ENCODE measurements at regions not wholly inside any gene's neighbourhood (a gene's known extent, or its start where the extent isn't known, plus 50 kb on each side); places are given as distances from the start of the nearest gene placed in this dataset.
"Not testable (repeated sequence)": the region's sequence is repeated elsewhere in the genome, so short reads cannot be mapped to it uniquely, and the experiment has no call there.

- BruUV-seq (replicated peaks) = no TSS peak
- H3K9ac ChIP-seq (ENCODE audit: insufficient read depth, low read depth, low read length) = no peak overlapping the region
- in situ Hi-C loops (cut with HindIII; ENCODE audit: extremely low pct_ligation_motif_present, low pct_unique_long_range_greater_than_20kb) (no loop called here), intact Hi-C loops (cut with micrococcal nuclease; ENCODE audit: unreplicated experiment) (no loop called here)
- H3K9me3 ChIP-seq (ENCODE audit: low read length) = no peaks in the 10 kb centered on the region
- POLR2A ChIA-PET = no interaction called here
- H3K4me3 ChIP-seq (replicated peaks in 1 of 3; ENCODE audit: insufficient read depth in 1 of 3, low read depth in 2 of 3, low read length in 3 of 3) = no peak overlapping the region
- TF ChIP-seq, protein P1, sequence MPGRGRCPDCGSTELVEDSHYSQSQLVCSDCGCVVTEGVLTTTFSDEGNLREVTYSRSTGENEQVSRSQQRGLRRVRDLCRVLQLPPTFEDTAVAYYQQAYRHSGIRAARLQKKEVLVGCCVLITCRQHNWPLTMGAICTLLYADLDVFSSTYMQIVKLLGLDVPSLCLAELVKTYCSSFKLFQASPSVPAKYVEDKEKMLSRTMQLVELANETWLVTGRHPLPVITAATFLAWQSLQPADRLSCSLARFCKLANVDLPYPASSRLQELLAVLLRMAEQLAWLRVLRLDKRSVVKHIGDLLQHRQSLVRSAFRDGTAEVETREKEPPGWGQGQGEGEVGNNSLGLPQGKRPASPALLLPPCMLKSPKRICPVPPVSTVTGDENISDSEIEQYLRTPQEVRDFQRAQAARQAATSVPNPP (CRISPR knock-in tag; IDR thresholded peaks at IDR 0.05) = no peak
- no peak overlapping the region for H3K27ac ChIP-seq (ENCODE audit: extremely low read length, insufficient read depth, low read length)
- no peaks in the 10 kb centered on the region for H3K4me1 ChIP-seq (ENCODE audit: insufficient read depth, low read length)
- no peaks in the 10 kb centered on the region for H3K79me2 ChIP-seq (ENCODE audit: insufficient read depth, low read length)
- no peak for ATAC-seq
- no peaks in the 10 kb centered on the region for H3K27me3 ChIP-seq (ENCODE audit: control insufficient read depth in 1 of 2, insufficient read depth in 2 of 2, low read length in 2 of 2)
- 3% methylated on average over 1 of the region's 1 CpG for WGBS (ENCODE audit: low lambda C conversion rate)
- H3K4me2 ChIP-seq (ENCODE audit: low read depth, low read length) = no peak overlapping the region
- no peak overlapping the region for H2AFZ ChIP-seq (ENCODE audit: low read length)
- FAIRE-seq = no peak
- no peaks in the 10 kb centered on the region for H3K36me3 ChIP-seq (replicated peaks in 1 of 2; ENCODE audit: control insufficient read depth in 1 of 2, insufficient read depth in 2 of 2, low read length in 2 of 2)
- no peak for DNase-seq (ENCODE audit: low spot score)
- no peaks in the 10 kb centered on the region for H4K20me1 ChIP-seq (ENCODE audit: insufficient read depth, low read length)
- CTCF ChIA-PET (ENCODE audit: low intra/inter-chr PET ratio, low total read pairs) = no interaction called here
Measured at GRCh38 chr1:230555814-230556213, 86.5 kb upstream of the COG2 start.

- no peak for FAIRE-seq
- Histone ChIP-seq H3K27ac (ENCODE audit: extremely low read length, insufficient read depth, low read length) (no peak overlapping the region), H3K4me2 (ENCODE audit: low read depth, low read length) (no peak overlapping the region), H3K4me3 (replicated peaks in 1 of 3; ENCODE audit: insufficient read depth in 1 of 3, low read depth in 2 of 3, low read length in 3 of 3) (no peak overlapping the region), H3K27me3 (ENCODE audit: control insufficient read depth in 1 of 2, insufficient read depth in 2 of 2, low read length in 2 of 2) (no peaks in the 10 kb centered on the region), H3K4me1 (ENCODE audit: insufficient read depth, low read length) (no peaks in the 10 kb centered on the region), H3K9me3 (ENCODE audit: low read length) (no peaks in the 10 kb centered on the region), H3K9ac (ENCODE audit: insufficient read depth, low read depth, low read length) (no peak overlapping the region), H3K36me3 (replicated peaks in 1 of 2; ENCODE audit: control insufficient read depth in 1 of 2, insufficient read depth in 2 of 2, low read length in 2 of 2) (no peaks in the 10 kb centered on the region), H3K79me2 (ENCODE audit: insufficient read depth, low read length) (no peaks in the 10 kb centered on the region), H4K20me1 (ENCODE audit: insufficient read depth, low read length) (no peaks in the 10 kb centered on the region), H2AFZ (ENCODE audit: low read length) (no peak overlapping the region)
- no peak for ATAC-seq
- WGBS (ENCODE audit: low lambda C conversion rate) = 16% methylated on average over 2 of the region's 2 CpGs
- in situ Hi-C loops (cut with HindIII; ENCODE audit: extremely low pct_ligation_motif_present, low pct_unique_long_range_greater_than_20kb) = no loop called here
- TF ChIP-seq MAF1 (CRISPR knock-in tag; IDR thresholded peaks at IDR 0.05; ENCODE audit: borderline replicate concordance) (no peak), EEA1 (CRISPR knock-in tag; IDR thresholded peaks at IDR 0.05; ENCODE audit: borderline replicate concordance) (no peak), ZNF446 (CRISPR knock-in tag; IDR thresholded peaks at IDR 0.05) (no peak), ZNF207 (IDR thresholded peaks at IDR 0.05; ENCODE audit: borderline replicate concordance) (no peak), ZNF891 (CRISPR knock-in tag; IDR thresholded peaks at IDR 0.05) (no peak)
- intact Hi-C loops (cut with micrococcal nuclease; ENCODE audit: unreplicated experiment) = no loop called here
- ChIA-PET POLR2A (no interaction called here), CTCF (ENCODE audit: low intra/inter-chr PET ratio, low total read pairs) (no interaction called here)
- no TSS peak for BruUV-seq (replicated peaks)
- DNase-seq (ENCODE audit: low spot score) = no peak
Measured at GRCh38 chr1:230552880-230553279, 89.4 kb upstream of the COG2 start.

GRCh38 chr1:230550945-230551344, 91.3 kb upstream of the COG2 start:
- ATAC-seq; H3K27ac ChIP-seq (ENCODE audit: extremely low read length, insufficient read depth, low read length); H4K20me1 ChIP-seq (ENCODE audit: insufficient read depth, low read length); H3K79me2 ChIP-seq (ENCODE audit: insufficient read depth, low read length); intact Hi-C loops (cut with micrococcal nuclease; ENCODE audit: unreplicated experiment); BruUV-seq (replicated peaks); H2AFZ ChIP-seq (ENCODE audit: low read length); H3K27me3 ChIP-seq (ENCODE audit: control insufficient read depth in 1 of 2, insufficient read depth in 2 of 2, low read length in 2 of 2); CTCF ChIA-PET (ENCODE audit: low intra/inter-chr PET ratio, low total read pairs); FAIRE-seq; H3K9me3 ChIP-seq (ENCODE audit: low read length); in situ Hi-C loops (cut with HindIII; ENCODE audit: extremely low pct_ligation_motif_present, low pct_unique_long_range_greater_than_20kb); H3K4me1 ChIP-seq (ENCODE audit: insufficient read depth, low read length); H3K9ac ChIP-seq (ENCODE audit: insufficient read depth, low read depth, low read length); DNase-seq (ENCODE audit: low spot score); H3K4me2 ChIP-seq (ENCODE audit: low read depth, low read length); H3K4me3 ChIP-seq (replicated peaks in 1 of 3; ENCODE audit: insufficient read depth in 1 of 3, low read depth in 2 of 3, low read length in 3 of 3); H3K36me3 ChIP-seq (replicated peaks in 1 of 2; ENCODE audit: control insufficient read depth in 1 of 2, insufficient read depth in 2 of 2, low read length in 2 of 2); POLR2A ChIA-PET: not testable (repeated sequence)
- WGBS (ENCODE audit: low lambda C conversion rate) = 47% methylated on average over 3 of the region's 3 CpGs

Measured in HepG2 (cell line).